ENCODE measurements at regions not wholly inside any gene's neighbourhood (a gene's known extent, or its start where the extent isn't known, plus 50 kb on each side); places are given as distances from the start of the nearest gene placed in this dataset.

DNA sequence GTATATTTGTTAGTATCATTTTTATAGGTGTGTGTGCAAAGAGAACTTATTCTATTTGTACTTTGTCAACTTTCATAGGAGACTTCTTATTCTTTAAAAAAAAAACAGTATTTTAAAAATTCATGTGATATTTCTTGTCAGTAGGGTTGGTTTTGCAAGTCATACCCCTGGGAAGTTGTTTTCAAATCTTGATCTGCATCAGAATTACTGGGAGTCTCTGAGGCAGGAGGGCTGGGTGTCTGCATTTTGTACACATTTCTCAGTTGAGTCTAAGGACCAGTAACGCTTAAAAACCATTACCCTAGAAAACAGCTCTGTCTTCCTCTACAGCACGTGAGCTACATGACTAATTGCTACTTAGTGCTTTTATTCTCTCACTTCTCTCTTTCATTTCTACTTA, 76.0 kb upstream of the CTTNBP2NL start:
- no peak for DNase-seq

DNA sequence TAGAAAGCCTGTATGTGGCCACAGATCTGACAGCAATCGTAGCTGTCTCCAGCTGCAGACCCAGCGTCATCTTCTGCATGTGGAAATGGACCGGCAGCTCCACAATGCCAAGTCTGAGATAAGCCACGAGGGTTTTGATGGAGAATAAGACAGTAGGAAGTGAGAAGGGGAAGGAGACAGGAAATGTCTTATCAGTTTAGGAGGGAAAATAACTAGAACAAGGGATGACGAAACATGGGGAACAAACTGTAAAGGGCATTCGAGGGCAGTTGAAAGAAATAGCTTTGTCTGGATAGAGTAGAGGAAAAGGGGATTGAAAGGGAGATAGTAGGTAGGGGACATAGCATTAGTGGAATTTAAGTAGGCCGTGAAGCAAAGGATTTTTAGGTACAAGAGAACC, 74.0 kb upstream of the CTTNBP2NL start:
- no peak for DNase-seq

DNA sequence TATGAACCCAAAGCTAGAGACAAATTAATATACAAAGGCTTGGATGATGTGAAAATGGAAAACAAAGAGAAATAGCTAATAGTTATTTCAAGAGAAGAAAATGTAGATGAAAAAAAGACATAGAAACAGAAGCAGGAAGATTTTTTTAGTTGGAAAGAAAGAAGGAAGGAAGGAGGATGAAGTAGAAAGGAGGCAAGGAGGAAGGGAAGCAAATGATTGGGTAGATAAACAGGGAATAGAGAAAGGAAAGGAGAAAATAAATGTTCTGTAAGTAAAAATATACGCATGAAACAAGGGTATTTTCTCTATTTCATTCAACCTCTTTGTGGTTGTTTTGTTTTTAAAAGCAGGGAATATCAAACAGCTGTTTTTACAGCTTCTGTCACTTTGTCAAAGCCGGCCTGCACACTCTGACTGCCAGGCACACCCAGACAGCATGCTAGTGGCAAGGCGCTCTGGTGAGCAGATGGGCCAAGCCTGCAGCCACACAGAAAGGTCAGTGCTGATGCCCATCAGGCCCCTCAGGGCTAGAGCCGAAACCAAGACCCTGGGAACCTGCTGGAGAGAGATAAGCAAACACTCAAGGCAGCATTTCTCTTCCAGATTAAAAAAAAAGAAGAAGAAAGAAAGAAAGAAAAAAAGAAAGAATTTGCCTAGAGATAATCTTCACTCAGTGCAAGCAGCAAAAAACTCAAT, 72.9 kb upstream of the CTTNBP2NL start:
- DNase-seq: no peak

DNA sequence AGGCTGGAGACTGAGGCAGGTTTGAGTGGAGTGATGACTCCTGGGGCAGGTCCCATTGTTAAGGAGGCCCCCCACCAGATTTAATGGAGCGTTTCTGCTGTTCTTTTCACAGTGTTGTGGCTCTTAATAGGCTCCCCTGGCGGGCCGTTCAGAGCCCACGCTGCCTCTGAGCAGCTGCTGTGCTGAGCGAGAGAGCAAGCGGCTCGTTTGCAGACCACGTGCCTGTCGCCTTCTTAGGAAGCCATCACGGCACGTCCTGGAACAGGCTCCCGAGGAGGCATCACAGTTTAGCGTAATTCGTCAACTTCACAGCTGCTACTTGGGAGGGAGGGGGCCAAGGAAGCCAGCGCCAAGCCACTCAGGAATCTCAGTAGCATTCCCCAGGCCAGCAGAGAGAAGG, 70.5 kb upstream of the CTTNBP2NL start:
- no peak for DNase-seq

- no peak for DNase-seq
These were observed 67.4 kb upstream of the CTTNBP2NL start for GRCh38 chr1:112328600-112328999.

- no peak for DNase-seq
These were observed 63.6 kb upstream of the CTTNBP2NL start for GRCh38 chr1:112332176-112333150.

- no peak for DNase-seq
These were observed 60.7 kb upstream of the CTTNBP2NL start for GRCh38 chr1:112335351-112335750.

GRCh38 chr1:112337028-112337531, 58.9 kb upstream of the CTTNBP2NL start:
- DNase-seq: peak; percentile 30

GRCh38 chr1:112341986-112342385, 54.0 kb upstream of the CTTNBP2NL start:
- DNase-seq: no peak

GRCh38 chr1:112342558-112342957, 53.5 kb upstream of the CTTNBP2NL start:
- no peak for DNase-seq

DNA sequence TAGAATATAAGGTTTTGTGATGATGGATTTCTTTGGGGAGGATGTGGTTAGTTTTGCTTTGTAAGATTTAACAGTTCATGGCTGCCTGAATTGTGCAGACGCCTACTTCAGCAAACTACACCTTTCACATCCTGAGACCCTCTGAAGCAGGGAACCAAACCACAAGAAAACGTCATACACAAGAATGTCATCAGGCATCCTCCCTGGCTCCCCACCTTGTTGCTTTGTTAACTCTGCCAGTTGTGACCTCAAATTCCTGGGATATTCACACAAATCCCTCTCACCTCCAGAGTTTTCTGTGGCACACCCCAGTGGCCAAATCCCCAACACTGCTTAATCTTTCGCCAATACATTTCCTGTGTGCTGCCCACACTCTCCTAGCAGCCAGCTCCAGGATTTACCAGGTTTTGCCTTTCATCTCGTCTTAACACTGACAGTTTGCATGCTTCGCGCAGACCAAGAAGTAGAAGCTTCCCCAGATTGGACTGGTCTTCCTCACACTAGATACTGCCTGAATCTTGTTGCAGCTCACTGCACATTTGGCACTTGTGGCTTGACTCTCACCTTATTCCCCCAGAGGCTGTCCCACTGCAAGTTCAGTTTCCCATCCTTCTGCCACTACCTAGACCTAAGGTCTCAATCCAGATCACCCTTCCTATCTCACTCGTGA, 51.1 kb upstream of the CTTNBP2NL start:
- no peak for DNase-seq
